ENCODE measurements at regions not wholly inside any gene's neighbourhood (a gene's known extent, or its start where the extent isn't known, plus 50 kb on each side); places are given as distances from the start of the nearest gene placed in this dataset.

- Mint-ChIP-seq H3K27ac (ENCODE audit: low read depth, unreplicated experiment) (no peak overlapping the region), H3K4me3 (ENCODE audit: unreplicated experiment) (no peak overlapping the region), H3K36me3 (ENCODE audit: insufficient read depth, unreplicated experiment) (no peaks in the 10 kb centered on the region), H3K4me1 (ENCODE audit: insufficient read depth, unreplicated experiment) (no peaks in the 10 kb centered on the region), H3K9me3 (ENCODE audit: unreplicated experiment) (no peaks in the 10 kb centered on the region), H3K27me3 (ENCODE audit: insufficient read depth, unreplicated experiment) (peaks cover 40% of the 10 kb centered on the region)
- no TSS peak for BruUV-seq (replicated peaks)
- CTCF ChIA-PET: interaction anchor here (0.6 to 4.1 kb wide), 23 partner anchors 11 to 1442 kb away, joined by 3 to 29 read pairs (median 4); no protein-coding TSS in a partner anchor
- POLR2A ChIA-PET: no interaction called here
- intact Hi-C loops (cut with micrococcal nuclease): no loop called here
- TF ChIP-seq, protein P1, sequence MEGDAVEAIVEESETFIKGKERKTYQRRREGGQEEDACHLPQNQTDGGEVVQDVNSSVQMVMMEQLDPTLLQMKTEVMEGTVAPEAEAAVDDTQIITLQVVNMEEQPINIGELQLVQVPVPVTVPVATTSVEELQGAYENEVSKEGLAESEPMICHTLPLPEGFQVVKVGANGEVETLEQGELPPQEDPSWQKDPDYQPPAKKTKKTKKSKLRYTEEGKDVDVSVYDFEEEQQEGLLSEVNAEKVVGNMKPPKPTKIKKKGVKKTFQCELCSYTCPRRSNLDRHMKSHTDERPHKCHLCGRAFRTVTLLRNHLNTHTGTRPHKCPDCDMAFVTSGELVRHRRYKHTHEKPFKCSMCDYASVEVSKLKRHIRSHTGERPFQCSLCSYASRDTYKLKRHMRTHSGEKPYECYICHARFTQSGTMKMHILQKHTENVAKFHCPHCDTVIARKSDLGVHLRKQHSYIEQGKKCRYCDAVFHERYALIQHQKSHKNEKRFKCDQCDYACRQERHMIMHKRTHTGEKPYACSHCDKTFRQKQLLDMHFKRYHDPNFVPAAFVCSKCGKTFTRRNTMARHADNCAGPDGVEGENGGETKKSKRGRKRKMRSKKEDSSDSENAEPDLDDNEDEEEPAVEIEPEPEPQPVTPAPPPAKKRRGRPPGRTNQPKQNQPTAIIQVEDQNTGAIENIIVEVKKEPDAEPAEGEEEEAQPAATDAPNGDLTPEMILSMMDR (IDR thresholded peaks at IDR 0.05; ENCODE audit: unreplicated experiment): no peak
- no peak for DNase-seq (ENCODE audit: unreplicated experiment)
Measured at GRCh38 chr10:25114036-25114411, 60.8 kb upstream of the GPR158 start.

DNA sequence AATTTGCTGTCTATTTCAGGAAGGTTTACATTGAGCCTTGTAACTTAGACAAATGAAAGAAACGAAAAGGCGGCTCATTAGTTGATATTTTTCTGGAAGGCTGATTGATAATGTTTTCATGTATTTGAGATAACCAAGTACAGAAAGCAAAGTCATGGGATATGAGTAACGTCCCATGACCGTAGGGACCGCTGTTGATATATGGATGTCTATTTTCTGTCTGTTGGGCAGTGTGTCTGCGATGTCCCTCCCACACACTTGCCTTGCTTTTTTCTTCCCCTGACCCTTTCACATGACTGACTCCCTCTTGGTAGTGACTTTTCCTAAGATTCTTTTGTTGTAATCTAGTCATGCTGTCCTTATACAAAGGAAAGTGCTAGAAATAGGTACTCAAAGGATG lies 57.0 kb upstream of the GPR158 start:
- intact Hi-C loops (cut with micrococcal nuclease): no loop called here

GRCh38 chr10:25120188-25120587 lies 54.6 kb upstream of the GPR158 start:
- no TSS peak for BruUV-seq (replicated peaks)
- Mint-ChIP-seq H3K36me3 (ENCODE audit: insufficient read depth, unreplicated experiment) (no peaks in the 10 kb centered on the region), H3K9me3 (ENCODE audit: unreplicated experiment) (no peaks in the 10 kb centered on the region), H3K27ac (ENCODE audit: low read depth, unreplicated experiment) (no peak overlapping the region), H3K4me1 (ENCODE audit: insufficient read depth, unreplicated experiment) (no peaks in the 10 kb centered on the region), H3K4me3 (ENCODE audit: unreplicated experiment) (no peak overlapping the region), H3K27me3 (ENCODE audit: insufficient read depth, unreplicated experiment) (peaks cover 20% of the 10 kb centered on the region)
- DNase-seq (ENCODE audit: unreplicated experiment): no peak
- ChIA-PET CTCF (interaction anchor here (0.7 to 3.3 kb wide), 2 partner anchors 8 to 1142 kb away, joined by 3 to 13 read pairs; no protein-coding TSS in a partner anchor), POLR2A (no interaction called here)
- TF ChIP-seq, protein P1 (IDR thresholded peaks at IDR 0.05; ENCODE audit: unreplicated experiment): no peak
- intact Hi-C loops (cut with micrococcal nuclease): no loop called here

More for the DNA sequence above, 57.0 kb upstream of the GPR158 start:
- H3K36me3 Mint-ChIP-seq (ENCODE audit: insufficient read depth, unreplicated experiment): no peaks in the 10 kb centered on the region
- BruUV-seq (replicated peaks): no TSS peak
- ChIA-PET POLR2A (no interaction called here), CTCF (interaction anchor here (0.7 to 0.8 kb wide), 2 partner anchors 155 to 582 kb away, joined by 3 to 4 read pairs; no protein-coding TSS in a partner anchor)
- no peak for DNase-seq (ENCODE audit: unreplicated experiment)
- H3K4me1 Mint-ChIP-seq (ENCODE audit: insufficient read depth, unreplicated experiment): no peaks in the 10 kb centered on the region
- H3K9me3 Mint-ChIP-seq (ENCODE audit: unreplicated experiment): no peaks in the 10 kb centered on the region
- no peak overlapping the region for H3K4me3 Mint-ChIP-seq (ENCODE audit: unreplicated experiment)
- H3K27ac Mint-ChIP-seq (ENCODE audit: low read depth, unreplicated experiment): no peak overlapping the region
- H3K27me3 Mint-ChIP-seq (ENCODE audit: insufficient read depth, unreplicated experiment): peaks cover 20% of the 10 kb centered on the region
- TF ChIP-seq, protein P1 (IDR thresholded peaks at IDR 0.05; ENCODE audit: unreplicated experiment): no peak

Measured in MCF 10A (cell line).